Activated naive CD4-positive, alpha-beta T cell treated with anti-CD3 and anti-CD28 coated beads, Interleukin-2, amount 50 U/mL, for 16 hours (primary cell): ENCODE measurements at regions not wholly inside any gene's neighbourhood (a gene's known extent, or its start where the extent isn't known, plus 50 kb on each side); places are given as distances from the start of the nearest gene placed in this dataset.

Experiments used
- DNase-seq: peaks from one replicate; pipeline ENCODE4 v3.0.0-alpha.2; 2020

DNA sequence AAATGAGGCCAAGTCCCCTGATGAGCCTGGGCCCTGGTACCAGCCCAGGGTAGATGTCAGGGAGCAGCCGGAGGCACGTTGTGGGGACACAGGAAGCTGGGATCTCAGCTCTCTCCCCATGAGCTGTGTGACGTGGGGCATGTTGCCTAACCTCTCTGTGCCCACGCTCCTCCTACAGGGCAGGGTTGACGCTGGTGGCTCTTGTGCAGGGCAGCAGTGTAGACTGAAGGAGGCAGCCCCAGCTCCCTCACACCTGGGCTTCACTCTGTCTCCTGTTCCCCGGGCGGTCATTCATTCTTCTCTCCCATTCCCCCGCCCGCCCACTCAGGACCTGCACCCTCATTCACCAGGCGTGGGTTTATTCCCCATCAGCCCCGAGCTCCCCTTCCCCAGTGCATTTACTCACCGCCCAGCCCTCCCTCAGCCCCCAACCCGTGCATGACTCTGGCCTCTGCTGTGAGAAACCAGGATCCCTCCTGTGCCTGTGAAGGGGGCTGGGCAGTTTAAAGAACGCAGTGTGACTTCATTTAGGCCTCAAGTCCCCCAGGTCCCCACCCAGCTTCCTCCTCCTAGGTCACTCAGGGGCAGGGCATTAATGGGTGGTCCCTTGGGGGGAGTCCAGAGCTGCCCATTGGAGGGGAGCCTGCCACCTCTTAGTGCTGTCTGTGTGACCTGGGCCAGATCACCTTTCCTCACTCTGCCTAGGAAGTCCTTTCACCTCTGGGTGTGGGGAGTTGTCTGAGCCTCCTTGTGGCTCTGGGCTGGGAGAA lies 285.7 kb downstream of the PTPRU start:
- no peak for DNase-seq

DNA sequence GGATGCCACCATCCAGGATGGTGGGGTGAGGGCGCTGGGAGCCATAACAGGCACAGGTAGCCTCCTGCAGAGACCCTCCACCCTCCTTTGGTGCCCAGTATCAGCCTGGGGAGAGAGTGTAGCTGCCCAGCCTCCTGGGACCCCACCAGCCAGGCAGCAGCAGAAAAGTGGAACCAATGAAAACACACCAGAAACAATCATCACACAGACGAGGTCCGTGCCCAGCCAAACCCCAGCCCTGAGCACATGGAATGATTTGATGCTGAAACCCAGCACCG lies 285.1 kb downstream of the PTPRU start:
- DNase-seq = no peak

DNA sequence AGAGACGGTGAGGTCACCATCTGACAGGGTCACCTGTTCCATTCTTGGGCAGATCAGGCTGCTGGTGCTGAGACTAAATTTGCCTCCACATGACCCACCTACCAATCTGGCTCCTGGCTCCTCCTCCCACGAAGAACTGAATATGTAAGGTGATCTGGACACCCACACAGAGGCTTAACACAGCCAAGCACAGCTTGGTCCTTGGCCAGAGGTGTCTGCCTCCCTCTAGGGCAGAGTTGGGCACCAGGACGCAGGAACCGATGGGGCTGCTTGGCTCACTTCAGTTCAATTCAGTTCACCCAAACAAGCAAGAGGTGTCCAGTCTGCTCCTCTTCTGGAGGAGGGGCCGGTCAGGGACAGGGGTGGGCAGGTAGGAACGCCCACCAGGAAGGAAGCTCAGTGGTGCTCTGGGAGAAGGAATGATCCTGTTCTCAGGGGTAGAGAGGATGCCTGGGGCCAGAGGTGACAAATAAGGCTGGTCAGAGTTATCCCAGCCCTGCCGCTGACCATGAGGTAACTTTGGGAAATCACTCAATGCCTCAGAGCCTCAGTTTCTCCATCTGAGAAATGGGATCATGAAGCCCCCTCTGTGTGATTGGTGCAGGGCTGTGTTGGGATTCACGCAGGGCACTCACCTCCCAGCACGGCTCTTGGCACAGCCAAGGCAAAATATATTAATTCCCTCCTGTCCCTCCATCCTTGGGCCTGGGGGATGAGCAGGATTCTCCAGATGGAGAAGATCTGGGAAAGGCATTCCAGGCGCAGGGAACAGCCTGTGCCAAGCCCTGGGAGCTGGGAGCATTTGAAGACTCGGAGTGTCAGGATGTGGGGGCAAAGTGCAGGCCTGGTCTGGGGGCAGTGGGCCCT lies 284.5 kb downstream of the PTPRU start:
- no peak for DNase-seq

DNA sequence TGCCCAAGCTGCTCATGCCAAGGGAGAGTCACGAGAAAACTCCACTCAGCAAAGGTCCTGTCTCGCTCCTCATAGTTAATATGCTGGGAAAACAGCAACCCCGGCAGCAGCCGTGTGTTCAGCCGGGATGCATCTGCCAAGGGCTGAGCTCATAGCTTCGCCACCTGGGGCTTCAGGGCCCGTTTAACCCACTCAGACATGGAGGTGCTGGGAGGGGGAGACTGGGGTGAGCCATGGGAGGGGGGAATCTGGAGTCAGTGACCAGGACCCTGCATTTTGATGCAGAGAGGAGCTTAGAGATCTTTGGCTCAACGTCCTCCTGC lies 283.4 kb downstream of the PTPRU start:
- no peak for DNase-seq

DNA sequence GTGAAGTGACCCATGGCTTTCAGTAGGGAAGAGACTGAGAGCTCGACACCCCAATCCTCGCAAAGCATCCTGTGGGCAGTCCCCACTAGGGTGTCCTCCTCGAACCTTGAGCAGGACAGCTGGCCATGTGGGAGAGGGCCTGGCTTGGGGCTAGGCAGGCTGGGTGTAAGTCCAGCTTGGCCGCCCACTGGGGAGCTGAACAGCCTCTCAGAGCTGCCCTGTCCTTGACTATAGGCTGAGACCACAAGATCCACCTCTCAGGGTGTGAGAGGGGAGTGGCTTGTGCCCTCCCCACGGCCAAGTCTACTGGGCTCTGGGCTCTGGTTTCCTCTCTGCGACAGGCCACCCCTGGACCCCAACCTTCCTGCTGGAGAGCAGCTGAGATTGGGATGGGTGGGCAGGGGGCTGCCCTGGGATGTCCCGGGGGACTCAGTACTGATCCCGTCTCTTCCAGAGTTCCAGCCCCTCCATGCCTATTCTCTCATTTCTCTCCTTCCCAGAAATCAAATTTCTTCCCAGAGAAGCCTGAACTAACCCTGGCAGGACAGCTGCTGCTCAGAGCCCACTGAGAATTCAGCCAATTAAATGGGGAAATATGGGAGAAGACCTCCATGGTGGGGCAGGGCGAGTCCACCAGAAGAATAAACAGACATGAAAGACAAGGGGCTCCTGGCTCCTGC lies 282.9 kb downstream of the PTPRU start:
- no peak for DNase-seq

DNA sequence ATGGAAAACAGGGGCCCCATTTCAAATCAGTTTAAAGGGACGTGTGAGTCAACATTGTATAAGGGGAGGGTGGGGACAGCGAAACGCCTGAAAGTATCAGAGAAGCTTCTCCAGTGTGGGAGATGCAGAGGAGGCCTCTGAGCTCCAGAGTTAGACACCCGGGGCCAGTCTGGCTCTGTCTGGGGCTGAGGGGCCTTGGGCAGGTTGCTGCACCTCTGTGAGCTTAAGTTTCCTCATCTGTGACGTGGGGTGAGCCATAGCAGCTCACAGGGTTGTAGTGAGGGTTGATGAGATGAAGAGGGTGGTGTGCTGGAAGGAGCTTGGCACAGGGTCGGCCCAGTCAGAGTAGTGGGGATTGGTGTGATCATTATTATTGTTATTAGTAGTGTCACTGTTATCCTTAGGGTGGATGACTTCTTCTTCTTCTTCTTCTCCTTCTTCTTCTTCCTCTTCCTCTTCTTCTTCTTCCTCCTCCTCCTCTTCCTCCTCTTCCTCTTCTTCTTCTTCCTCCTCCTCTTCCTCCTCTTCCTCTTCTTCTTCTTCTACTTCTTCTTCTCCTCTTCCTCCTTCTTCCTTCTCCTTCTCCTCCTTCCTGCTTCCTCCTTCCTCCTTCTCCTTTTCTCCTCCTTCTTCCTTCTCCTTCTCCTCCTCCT lies 282.0 kb downstream of the PTPRU start:
- no peak for DNase-seq

DNA sequence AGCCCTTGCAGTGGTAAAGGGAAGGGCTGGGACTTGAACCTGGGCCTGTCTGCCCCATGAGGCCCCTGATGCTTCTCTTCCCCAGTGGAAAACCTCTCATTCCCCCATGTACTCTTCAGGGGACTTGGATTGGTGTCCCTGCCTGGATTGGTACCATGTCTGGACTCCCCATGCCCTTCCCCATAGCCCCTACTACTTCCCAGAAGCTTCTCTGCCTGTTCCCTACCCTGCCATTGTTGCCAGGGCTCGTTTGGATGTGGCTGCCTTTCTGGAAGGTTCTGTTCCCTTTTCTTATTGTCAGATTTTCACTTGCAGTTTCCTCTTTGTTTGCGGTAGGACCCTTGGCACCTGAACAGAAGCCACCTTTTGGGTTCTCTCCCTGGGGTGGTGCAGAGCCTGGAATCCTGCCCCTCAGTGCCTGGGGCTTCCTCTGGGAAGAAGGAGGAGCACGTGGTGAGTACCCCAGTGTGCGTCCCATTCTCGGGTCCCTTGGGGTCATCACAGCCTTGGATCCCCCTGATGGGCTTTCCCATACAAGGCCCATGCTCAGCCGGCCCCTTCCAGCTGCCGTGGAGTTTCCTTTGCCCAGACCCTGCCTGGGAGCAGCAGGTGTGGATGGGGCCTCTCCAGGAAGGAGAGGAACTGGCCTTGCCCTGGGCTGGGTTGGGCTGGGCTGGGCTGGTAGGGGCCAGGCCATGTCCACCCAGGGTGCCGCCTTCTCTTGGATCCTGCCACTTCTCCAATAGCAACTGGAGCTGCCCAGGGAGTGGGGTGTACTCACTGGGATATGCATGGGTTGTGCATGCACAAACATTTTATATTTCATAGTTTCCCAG lies 281.1 kb downstream of the PTPRU start:
- no peak for DNase-seq

DNA sequence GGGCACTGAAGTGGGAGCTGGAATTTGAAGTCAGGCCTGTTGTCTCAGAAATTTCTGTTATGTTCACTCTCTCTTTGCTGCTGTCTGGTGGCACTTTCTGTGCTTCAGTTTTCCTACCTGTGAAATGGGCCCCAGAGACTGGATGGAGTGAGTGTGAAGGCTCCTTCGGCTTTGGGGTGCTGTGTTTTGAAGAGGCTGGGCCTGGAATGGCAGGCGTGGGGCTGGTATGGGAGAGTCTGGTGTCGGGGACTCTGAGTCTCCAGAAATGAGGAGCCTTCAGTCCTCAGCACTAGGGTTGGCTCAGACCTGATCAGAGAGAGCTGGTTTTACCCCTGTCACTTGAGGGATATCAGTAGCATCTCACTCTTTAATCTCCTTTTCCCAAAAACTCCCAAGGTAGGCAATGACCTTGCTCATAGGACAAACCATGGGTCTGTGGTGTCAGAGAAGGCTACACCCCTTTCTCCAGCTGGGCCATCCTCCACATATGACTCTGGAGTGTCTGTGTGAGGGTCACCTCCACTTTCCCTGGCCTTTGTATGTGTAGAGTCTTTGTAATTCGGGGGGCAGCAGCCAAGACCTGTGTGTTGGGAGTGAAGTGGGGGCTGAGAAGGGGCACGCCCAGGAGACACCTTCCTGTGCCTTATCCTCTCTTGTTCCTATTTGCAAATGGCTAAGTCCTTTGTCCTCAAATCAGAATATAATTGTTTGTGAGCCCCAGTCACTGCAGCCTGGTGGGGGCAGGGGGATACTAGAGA lies 279.9 kb downstream of the PTPRU start:
- DNase-seq = no peak

DNA sequence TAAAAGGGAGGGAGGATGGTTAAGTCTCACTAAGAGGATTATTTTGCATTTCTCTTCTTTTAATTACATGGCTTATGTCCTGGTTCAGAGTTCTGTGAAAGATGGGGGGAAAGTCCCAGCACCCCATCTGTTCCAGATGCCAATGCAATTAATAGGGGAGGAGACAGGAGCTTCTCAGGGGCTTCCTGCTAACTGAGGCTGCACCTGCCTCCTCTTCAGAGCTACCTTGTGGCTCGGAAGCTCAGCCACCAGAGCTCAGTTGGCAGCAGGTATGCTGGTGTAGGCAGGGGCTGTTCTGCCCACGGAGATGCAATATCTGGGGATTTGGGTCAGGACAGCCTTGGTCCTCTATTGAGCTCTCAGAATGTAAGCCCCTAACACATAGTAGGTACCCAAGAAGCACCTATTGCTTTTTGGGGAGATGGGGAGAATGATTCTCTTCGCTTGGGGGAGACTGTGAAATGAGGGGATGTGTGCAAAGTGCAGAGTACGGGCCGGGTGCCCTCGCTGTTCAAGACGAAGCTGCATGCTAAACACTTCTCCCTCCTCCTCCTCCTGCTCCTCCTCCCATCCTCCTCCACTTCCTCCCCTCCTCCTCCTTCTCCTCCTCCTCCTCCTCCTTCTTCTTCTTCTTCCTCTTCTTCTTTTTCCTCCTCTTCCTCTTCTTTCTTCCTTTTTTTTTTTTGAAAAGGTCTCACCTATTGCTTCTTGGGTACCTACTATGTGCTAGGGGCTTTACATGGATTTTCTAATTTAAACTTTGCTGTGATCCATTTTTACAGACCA lies 279.0 kb downstream of the PTPRU start:
- DNase-seq = no peak

DNA sequence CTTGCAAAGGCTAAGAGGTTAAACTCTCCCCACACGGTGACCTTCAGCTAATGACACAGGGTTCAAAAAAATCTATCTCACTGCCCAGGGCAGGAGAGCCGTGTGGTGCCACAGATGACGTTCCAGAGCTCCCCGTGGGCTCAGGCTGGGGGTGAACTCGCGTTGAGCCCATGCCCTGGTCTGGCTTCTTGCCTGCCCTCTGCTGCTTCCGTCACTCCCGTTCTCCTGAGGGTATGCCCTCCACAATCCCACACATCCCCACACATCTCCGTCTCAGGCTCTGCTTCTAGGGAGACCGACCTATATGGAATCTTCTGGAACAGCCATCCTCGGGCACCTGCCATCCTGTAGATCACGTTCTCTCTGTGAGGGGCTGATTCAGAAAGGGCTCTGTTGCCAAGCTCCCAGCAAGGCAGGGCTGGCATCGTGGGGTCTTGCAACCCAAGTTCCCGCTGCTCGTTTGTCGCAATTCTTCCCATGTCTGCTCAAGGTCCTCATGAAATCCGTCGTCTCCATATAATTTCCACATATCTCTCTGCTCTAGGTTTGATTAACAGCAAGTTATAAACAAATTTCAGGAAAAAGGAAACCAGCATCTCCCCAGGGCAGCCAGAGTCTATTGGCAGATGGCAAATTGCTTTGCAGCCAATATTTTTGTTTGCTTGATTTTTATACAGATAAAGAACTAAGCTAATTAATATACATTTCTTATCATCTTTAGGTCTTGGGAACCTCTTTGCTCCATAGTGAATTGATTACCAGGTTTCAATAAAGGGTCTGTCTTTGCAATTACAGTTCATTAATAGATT lies 278.2 kb downstream of the PTPRU start:
- DNase-seq = no peak

DNA sequence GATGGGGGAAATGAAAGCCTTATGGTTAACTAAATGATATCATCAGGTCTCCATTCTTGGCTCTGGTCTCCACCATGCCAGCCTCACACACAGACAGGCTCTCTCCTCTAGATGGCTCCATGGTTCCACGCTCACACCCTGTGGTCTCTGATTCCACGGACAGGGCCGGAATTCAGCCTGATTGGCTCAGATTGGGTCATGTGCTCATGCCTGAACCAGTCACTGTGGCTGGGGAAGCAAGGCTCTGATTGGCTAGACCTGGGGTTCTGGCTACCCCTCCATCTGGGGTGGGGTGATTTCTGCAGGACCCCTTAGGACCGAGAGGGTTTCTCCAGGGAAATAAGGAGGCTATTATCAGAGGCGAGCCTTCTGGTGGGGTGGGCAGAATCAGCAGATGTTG lies 277.0 kb downstream of the PTPRU start:
- DNase-seq = no peak

DNA sequence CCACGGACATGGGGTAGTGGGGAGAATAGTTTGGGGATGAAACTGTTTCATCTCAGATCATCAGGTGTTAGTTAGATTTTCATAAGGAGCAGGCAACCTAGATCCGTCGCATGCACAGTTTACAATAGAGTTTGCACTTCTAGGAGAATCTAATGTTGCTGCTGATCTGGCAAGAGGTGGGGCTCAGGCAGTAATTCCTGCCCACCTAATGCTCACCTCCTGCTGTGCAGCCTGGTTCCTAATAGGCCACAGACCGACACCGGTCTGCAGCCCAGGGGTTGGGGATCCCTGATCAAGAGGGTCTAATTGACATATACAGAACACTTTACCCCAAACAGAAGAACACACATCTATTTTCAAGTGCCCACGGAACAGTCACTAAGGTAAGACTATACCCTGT lies 275.1 kb downstream of the PTPRU start:
- no peak for DNase-seq

DNA sequence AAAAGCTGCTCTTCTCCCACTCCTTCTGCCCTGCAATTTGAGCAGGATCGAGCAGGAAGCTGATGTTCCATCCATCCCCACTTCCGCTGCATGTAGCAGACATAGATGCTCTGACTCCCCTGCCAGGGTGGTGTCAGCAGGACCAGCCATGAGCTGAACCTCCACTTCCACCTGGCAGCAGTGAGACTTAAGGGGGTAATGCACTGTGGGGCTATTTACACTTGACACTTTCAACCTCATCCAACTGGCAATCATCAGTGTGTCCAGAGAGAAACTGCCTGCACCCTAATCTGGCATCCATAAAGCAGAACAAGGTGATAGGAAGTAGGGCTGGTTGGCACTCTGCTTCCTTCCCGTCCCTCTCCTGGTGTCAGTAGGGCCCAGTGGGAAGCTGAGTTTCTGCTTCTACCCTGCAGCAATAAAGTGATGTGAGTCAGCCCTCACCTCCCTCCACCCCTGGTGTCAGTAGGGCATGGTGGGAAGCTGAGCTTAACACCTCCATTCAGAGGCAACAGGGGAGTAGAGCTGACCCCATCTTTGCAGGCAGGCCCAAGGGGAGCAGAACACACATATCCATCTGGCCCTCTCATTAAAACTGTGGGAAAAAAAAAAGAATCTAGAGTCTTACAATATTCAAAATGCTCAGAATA lies 272.3 kb downstream of the PTPRU start:
- DNase-seq = no peak

DNA sequence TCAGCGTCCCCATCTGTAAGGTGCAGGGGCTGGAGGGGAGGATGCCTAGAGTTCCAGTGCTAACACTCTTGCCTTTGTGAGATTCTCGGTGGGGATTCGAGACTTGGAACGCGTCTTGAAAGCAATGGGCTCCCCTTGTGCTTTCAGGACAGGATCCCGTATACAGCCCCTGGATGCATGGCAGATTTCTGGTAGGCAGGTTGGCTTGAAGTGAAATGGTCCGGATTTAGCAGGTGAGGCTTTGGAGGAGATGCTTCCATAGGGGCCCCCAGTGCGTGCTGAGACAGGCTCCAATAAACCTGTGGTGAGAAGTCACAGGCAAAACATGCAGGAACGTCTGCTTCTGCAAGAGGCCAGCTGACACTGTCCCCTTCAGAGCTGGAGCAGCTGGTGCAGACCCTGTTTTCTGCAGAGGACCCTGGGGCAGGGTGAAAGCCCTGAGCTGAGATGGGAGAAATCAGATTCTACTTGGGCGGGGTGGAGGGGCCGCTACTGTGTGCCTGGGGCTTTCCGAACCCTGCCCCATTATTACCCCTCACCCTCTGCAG lies 270.4 kb downstream of the PTPRU start:
- no peak for DNase-seq

DNA sequence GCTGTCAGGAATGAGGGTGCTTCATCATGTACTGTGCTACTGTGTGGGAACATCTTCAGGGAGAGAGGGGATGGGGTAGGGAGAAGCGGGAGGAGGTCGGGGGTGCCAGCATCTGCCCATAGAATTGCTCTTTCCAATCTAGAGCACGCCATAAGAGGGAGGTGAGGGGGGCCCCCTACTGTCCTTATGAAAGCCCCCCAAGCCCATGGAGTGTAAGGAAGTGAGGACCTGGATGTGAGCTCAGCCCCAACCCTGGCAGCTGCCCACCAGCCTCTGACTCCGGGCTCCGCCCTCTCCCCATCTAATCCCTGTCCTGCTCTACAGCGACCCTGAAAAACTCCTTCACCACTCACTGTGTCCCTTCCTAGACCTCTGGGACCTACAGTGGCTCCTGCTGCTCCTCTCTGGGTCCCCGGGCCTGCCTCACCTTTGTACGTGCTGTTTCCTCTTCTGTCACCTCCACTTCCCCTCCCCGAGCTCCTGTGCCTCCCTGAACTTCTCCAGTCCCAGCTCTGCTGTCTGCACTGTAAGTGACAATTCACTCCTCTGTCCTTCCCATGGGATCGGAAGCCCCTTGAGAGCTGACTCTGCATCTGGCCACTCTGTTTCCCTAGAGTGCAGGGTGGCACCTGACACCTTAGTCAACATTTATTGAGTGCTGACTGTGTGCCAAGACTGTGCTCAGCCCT lies 269.4 kb downstream of the PTPRU start:
- DNase-seq = no peak

DNA sequence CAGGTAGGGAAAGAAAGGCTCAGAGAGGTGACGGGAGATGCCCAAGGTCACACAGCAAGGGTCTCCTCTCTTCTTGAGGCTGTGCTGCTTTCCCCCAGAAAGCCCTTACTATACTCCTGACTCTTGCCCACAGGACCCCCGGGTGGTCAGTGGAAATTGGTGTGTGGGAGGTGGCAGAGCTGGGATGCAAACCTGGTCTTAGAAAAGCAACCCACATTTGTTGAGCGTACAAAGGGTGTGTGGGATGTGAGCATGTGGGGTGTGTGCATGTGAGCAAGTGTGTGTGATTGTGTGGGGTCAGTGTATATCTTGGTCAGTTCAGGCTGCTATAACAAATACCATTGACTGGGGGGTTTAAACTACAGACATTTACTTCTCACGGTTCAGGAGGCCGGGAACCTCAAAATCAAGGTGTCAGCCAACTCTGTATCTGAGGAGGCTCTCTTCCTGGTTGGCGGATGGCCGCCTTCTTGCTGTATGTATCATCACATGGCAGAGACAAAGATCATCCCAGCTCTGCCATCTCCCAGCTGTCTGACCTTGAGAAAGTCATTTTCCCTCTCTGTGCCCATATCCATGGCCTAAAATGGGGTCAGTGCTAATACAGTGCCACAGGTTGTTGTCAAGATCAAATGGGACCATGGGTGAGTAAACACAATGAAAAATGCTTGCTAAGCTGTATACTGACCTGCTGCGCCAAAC lies 268.5 kb downstream of the PTPRU start:
- DNase-seq = no peak

DNA sequence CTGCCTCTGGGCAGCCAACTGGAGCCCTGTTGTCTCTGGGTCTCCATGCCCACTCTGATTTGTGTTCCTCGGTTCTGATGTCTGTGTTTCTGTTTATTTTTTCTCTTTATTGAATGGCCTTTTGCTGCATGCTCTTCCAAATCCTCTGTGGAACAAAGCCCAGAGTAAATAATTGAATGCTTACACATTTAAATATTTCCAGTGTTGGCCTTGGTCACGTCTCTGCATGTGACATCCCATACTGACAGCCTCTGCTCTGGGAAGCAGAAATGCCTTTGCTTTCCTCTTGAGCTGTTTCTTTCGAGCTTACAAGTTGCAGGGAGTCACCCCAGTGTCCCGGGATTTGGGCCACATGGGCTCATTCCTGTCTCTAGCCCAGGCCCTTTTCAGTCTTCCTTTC lies 267.9 kb downstream of the PTPRU start:
- DNase-seq = no peak
